Cerebellar cortex (tissue), 1 donor: ENCODE measurements at regions not wholly inside any gene's neighbourhood (a gene's known extent, or its start where the extent isn't known, plus 50 kb on each side); places are given as distances from the start of the nearest gene placed in this dataset.
"Not testable (repeated sequence)": the region's sequence is repeated elsewhere in the genome, so short reads cannot be mapped to it uniquely, and the experiment has no call there.

Experiments used
- DNase-seq: peaks from one replicate; pipeline ENCODE4 v3.0.0-alpha.2; 2015; ENCODE audit warnings: low spot score

- DNase-seq: no peak
Observed at GRCh38 chr2:41160439-41160838, 708.5 kb upstream of the SLC8A1 start.

- no peak for DNase-seq
Observed at GRCh38 chr2:41167014-41167413, 715.1 kb upstream of the SLC8A1 start.

GRCh38 chr2:41169744-41170143 is 717.9 kb upstream of the SLC8A1 start:
- no peak for DNase-seq

- no peak for DNase-seq
Observed at GRCh38 chr2:41170589-41170988, 718.7 kb upstream of the SLC8A1 start.

GRCh38 chr2:41180387-41180786 is 728.5 kb upstream of the SLC8A1 start:
- no peak for DNase-seq

- no peak for DNase-seq
Observed at GRCh38 chr2:41182961-41183360, 731.1 kb upstream of the SLC8A1 start.

GRCh38 chr2:41187376-41188122 is 735.7 kb upstream of the SLC8A1 start:
- DNase-seq: no peak

- no peak for DNase-seq
Observed at GRCh38 chr2:41194230-41194629, 742.3 kb upstream of the SLC8A1 start.

- no peak for DNase-seq
Observed at GRCh38 chr2:41197781-41198180, 745.9 kb upstream of the SLC8A1 start.

GRCh38 chr2:41199334-41199733 is 747.4 kb upstream of the SLC8A1 start:
- no peak for DNase-seq

- DNase-seq: no peak
Observed at GRCh38 chr2:41204315-41204714, 752.4 kb upstream of the SLC8A1 start.

- no peak for DNase-seq
Observed at GRCh38 chr2:41206004-41206403, 754.1 kb upstream of the SLC8A1 start.

GRCh38 chr2:41207578-41207977 is 755.7 kb upstream of the SLC8A1 start:
- DNase-seq: no peak

- not testable (repeated sequence) for DNase-seq
Observed at GRCh38 chr2:41210030-41210429, 758.1 kb upstream of the SLC8A1 start.

GRCh38 chr2:41216978-41217377 is 765.1 kb upstream of the SLC8A1 start:
- no peak for DNase-seq

GRCh38 chr2:41222593-41222992 is 770.7 kb upstream of the SLC8A1 start:
- DNase-seq: no peak

GRCh38 chr2:41234093-41234492 is 782.2 kb upstream of the SLC8A1 start:
- DNase-seq: no peak

GRCh38 chr2:41241325-41242000 is 789.6 kb upstream of the SLC8A1 start:
- no peak for DNase-seq

- no peak for DNase-seq
Observed at GRCh38 chr2:41242001-41242331, 790.1 kb upstream of the SLC8A1 start.

GRCh38 chr2:41267929-41268659 is 779.7 kb upstream of the PKDCC start:
- DNase-seq: no peak

- DNase-seq: peak; percentile 10
Observed at GRCh38 chr2:41283079-41283775, 764.6 kb upstream of the PKDCC start.

- no peak for DNase-seq
Observed at GRCh38 chr2:41293491-41293890, 754.3 kb upstream of the PKDCC start.

GRCh38 chr2:41294331-41294730 is 753.5 kb upstream of the PKDCC start:
- no peak for DNase-seq
